Right lobe of liver (tissue), 6 donors: ENCODE measurements at regions not wholly inside any gene's neighbourhood (a gene's known extent, or its start where the extent isn't known, plus 50 kb on each side); places are given as distances from the start of the nearest gene placed in this dataset.

ENCODE experiments used
- ATAC-seq, 4 donors: fragments of 200-7000 bp; cut with Tn5 transposase; one replicate each; pipeline ENCODE4 v1.9.1; 2020; ENCODE audit warnings: mild to moderate bottlenecking in 4 of 4, moderate library complexity in 4 of 4
- DNase-seq, 3 donors: peaks; one replicate each; pipeline ENCODE4 v3.0.0-alpha.2; 2020
- H3K27ac ChIP-seq, 3 donors: fragments of 200-600 bp; one replicate each; pipeline ENCODE4 v1.8.0; 2022
- H3K27me3 ChIP-seq, 2 donors: fragments of 200-600 bp; one replicate each; pipeline ENCODE4 v1.8.0; 2022
- H3K36me3 ChIP-seq, 4 donors: fragments of 200-600 bp; sonication (generic) in 1 of 4; one replicate each; pipeline versions ENCODE4 v1.5.1 to v1.8.0; 2017 to 2022; ENCODE audit warnings: control low read depth in 1 of 4
- H3K4me1 ChIP-seq, 4 donors: fragments of 200-600 bp; sonication (generic) in 1 of 4; one replicate each; pipeline versions ENCODE4 v1.5.1 to v1.8.0; 2017 to 2022; ENCODE audit warnings: control low read depth in 1 of 4
- H3K4me3 ChIP-seq, 3 donors: fragments of 200-600 bp; one replicate each; pipeline ENCODE4 v1.8.0; 2022
- H3K9me3 ChIP-seq, 4 donors: fragments of 200-600 bp; sonication (generic) in 1 of 4; one replicate each; pipeline versions ENCODE4 v1.5.1 to v1.8.0; 2017 to 2022; ENCODE audit warnings: control low read depth in 1 of 4
- POLR2A ChIP-seq: fragments of 450-650 bp; IDR thresholded peaks from one replicate; pipeline ENCODE4 v1.6.1; 2017; ENCODE audit warnings: antibody characterized with exemption, mild to moderate bottlenecking
- WGBS: methylation state at CpG from one replicate; pipeline ENCODE4 v1.1.6; 2018; ENCODE audit warnings: low coverage, low lambda C conversion rate; ENCODE audit not compliant: insufficient coverage; ENCODE audit errors: missing lambda C conversion rate; 5-methylcytosine and 5-hydroxymethylcytosine counted together
- intact Hi-C, 2 donors: fragments of 100-400 bp; cut with DNase I; formaldehyde crosslinking; loops; one replicate each; pipeline versions ENCODE4 v1.11.2 to v1.14.1; 2022
- TF ChIP-seq, protein P1 (sequence below), 4 donors: fragments of 200-600 bp in 3 of 4; fragments of 450-650 bp in 1 of 4; IDR thresholded peaks; one replicate each; pipeline versions ENCODE4 v1.5.1 to v1.8.0; 2016 to 2022; ENCODE audit warnings: antibody characterized with exemption in 4 of 4, mild to moderate bottlenecking in 2 of 4
- donor health status: DM: no; HTN: yes; CAD: no.
- donor health status: DM: no; HTN: no; CAD: no.
- donor health status: DM: no; HTN: no; CAD: no.
- donor health status: DM: no; HTN: yes; CAD: no.
- donor health status: DM: no; HTN: yes; CAD: no.

DNA sequence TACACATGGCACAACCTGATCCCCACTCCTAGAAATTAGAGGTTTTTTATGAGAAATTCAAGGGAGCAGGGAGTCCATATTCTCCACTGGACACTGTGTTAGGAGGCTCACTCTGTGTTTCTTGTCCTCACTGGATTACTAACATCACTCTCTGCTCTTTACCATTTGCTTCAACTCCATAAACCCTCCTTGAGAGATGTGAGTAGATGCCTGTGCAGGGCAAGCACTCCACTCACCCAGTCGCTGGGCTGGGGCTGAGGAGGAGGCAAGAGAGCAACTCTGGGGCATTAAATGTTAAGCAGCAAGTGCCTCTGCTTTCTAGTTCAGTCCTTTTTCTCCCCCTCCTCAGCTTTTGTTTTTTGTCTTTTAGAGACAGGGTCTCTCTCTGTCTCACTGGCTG, 115.1 kb downstream of the LARP7 start:
- no peak for DNase-seq
- no peaks in the 10 kb centered on the region for H3K4me1 ChIP-seq
- no peak overlapping the region for H3K27ac ChIP-seq
- H3K36me3 ChIP-seq, result no peaks in the 10 kb centered on the region
- no peaks in the 10 kb centered on the region for H3K9me3 ChIP-seq
- WGBS, result 14% methylated on average over 1 of the region's 1 CpG
- H3K27me3 ChIP-seq, result no peaks in the 10 kb centered on the region
- intact Hi-C loops, result no loop called here
- no peak for ATAC-seq
- no peak overlapping the region for H3K4me3 ChIP-seq
- TF ChIP-seq, protein P1, sequence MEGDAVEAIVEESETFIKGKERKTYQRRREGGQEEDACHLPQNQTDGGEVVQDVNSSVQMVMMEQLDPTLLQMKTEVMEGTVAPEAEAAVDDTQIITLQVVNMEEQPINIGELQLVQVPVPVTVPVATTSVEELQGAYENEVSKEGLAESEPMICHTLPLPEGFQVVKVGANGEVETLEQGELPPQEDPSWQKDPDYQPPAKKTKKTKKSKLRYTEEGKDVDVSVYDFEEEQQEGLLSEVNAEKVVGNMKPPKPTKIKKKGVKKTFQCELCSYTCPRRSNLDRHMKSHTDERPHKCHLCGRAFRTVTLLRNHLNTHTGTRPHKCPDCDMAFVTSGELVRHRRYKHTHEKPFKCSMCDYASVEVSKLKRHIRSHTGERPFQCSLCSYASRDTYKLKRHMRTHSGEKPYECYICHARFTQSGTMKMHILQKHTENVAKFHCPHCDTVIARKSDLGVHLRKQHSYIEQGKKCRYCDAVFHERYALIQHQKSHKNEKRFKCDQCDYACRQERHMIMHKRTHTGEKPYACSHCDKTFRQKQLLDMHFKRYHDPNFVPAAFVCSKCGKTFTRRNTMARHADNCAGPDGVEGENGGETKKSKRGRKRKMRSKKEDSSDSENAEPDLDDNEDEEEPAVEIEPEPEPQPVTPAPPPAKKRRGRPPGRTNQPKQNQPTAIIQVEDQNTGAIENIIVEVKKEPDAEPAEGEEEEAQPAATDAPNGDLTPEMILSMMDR (IDR thresholded peaks at IDR 0.05), result no peak
- TF ChIP-seq POLR2A, result no peak

DNA sequence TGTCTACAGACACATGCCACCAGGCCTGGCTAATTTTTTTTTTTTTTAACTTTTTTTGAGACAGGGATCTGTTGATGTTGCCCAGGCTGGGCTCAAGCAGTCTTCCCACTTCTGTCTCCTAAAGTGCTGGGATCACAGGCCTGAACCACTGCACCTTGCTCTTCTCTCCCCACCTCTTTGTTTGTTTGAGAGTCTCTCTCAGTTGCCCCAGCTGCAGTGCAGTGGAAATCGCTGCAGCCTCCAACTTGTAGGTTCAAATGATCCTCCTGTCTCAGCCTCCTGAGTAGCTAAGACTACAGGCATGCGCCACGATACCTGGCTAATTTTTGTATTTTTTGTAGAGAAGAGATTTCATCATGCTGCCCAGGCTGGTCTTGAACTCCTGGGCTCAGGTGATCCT, 115.6 kb downstream of the LARP7 start:
- Histone ChIP-seq H3K4me3 (no peak overlapping the region), H3K27me3 (no peaks in the 10 kb centered on the region), H3K9me3 (no peaks in the 10 kb centered on the region), H3K27ac (no peak overlapping the region), H3K4me1 (no peaks in the 10 kb centered on the region), H3K36me3 (no peaks in the 10 kb centered on the region)
- no peak for TF ChIP-seq POLR2A
- TF ChIP-seq, protein P1 (IDR thresholded peaks at IDR 0.05), result no peak
- intact Hi-C loops, result no loop called here
- ATAC-seq, result no peak
- no peak for DNase-seq
- 81% methylated on average over 3 of the region's 3 CpGs for WGBS

DNA sequence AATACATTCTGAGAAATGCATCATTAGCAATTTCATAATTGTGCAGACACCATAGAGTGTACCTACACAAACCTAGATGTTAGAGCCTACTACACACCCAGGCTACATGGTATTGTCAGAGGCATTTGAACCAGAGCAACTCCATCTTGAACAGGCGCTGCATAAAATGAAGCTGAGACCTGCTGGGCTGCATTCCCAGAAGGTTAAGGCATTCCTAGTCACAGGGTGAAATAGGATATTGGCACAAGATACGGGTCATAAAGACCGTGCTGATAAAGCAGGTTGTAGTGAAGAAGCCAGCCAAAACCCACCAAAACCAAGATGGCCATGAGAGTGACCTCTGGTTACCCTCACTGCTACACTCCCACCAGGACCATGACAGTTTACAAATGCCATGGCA, 116.4 kb downstream of the LARP7 start:
- WGBS, result no CpG with 5 or more reads among the region's 3 CpGs
- H3K36me3 ChIP-seq, result no peaks in the 10 kb centered on the region
- intact Hi-C loops, result no loop called here
- DNase-seq, result no peak
- no peak overlapping the region for H3K4me3 ChIP-seq
- H3K4me1 ChIP-seq, result no peaks in the 10 kb centered on the region
- H3K27ac ChIP-seq, result no peak overlapping the region
- no peak for ATAC-seq
- no peak for TF ChIP-seq POLR2A
- TF ChIP-seq, protein P1 (IDR thresholded peaks at IDR 0.05), result no peak
- no peaks in the 10 kb centered on the region for H3K9me3 ChIP-seq
- no peaks in the 10 kb centered on the region for H3K27me3 ChIP-seq

DNA sequence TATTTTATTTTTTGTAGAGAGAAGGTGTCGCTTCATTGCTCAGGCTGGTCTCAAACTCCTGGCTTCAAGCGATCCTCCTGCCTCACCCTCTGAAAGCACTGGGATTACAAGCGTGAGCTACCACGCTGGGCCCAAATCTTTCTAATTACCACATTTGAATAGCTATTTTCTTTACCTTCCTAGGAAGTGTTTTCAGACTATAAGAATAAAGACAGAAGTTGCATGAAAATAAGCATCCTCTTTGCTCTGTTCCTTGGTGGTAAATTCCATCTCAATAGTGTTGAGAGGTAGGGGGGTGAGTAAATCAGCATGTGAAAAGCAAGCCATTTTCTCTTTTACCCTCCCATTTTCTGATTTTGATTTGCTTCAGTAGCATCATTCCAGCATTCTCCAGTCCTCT, 122.4 kb downstream of the LARP7 start:
- no peaks in the 10 kb centered on the region for H3K9me3 ChIP-seq
- ATAC-seq (no peak), DNase-seq (no peak)
- no peak overlapping the region for H3K4me3 ChIP-seq
- intact Hi-C loops, result no loop called here
- WGBS, result 50% methylated on average over 4 of the region's 4 CpGs
- H3K36me3 ChIP-seq, result no peaks in the 10 kb centered on the region
- TF ChIP-seq, protein P1 (IDR thresholded peaks at IDR 0.05), result no peak
- no peak for TF ChIP-seq POLR2A
- H3K27ac ChIP-seq, result no peak overlapping the region
- H3K27me3 ChIP-seq, result no peaks in the 10 kb centered on the region
- peaks cover 0 to 5% (median 0%) of the 10 kb centered on the region in 4 donors for H3K4me1 ChIP-seq
